Superior temporal gyrus (tissue), 1 donor: ENCODE measurements at regions not wholly inside any gene's neighbourhood (a gene's known extent, or its start where the extent isn't known, plus 50 kb on each side); places are given as distances from the start of the nearest gene placed in this dataset.

Experiments used
- DNase-seq: peaks from one replicate; pipeline ENCODE4 v3.0.0-alpha.2; 2016; ENCODE audit errors: extremely low spot score

GRCh38 chr2:16413947-16414346, 251.7 kb downstream of the CYRIA start:
- no peak for DNase-seq

GRCh38 chr2:16413285-16413684, 252.3 kb downstream of the CYRIA start:
- no peak for DNase-seq

GRCh38 chr2:16412321-16413030, 253.2 kb downstream of the CYRIA start:
- no peak for DNase-seq

GRCh38 chr2:16411788-16412187, 253.8 kb downstream of the CYRIA start:
- DNase-seq, result no peak

GRCh38 chr2:16409849-16410248, 255.8 kb downstream of the CYRIA start:
- no peak for DNase-seq

GRCh38 chr2:16409006-16409390, 256.6 kb downstream of the CYRIA start:
- no peak for DNase-seq

GRCh38 chr2:16408331-16409005, 257.2 kb downstream of the CYRIA start:
- no peak for DNase-seq

GRCh38 chr2:16407358-16407757, 258.3 kb downstream of the CYRIA start:
- no peak for DNase-seq

- DNase-seq, result no peak
Observed at GRCh38 chr2:16406496-16407289, 258.9 kb downstream of the CYRIA start.

- DNase-seq, result no peak
Observed at GRCh38 chr2:16405551-16405950, 260.1 kb downstream of the CYRIA start.

GRCh38 chr2:16404551-16405300, 260.9 kb downstream of the CYRIA start:
- DNase-seq, result no peak

GRCh38 chr2:16404146-16404545, 261.5 kb downstream of the CYRIA start:
- DNase-seq, result no peak

- no peak for DNase-seq
Observed at GRCh38 chr2:16402891-16403290, 262.7 kb downstream of the CYRIA start.

GRCh38 chr2:16401761-16402300, 263.8 kb downstream of the CYRIA start:
- DNase-seq, result no peak

- no peak for DNase-seq
Observed at GRCh38 chr2:16400127-16400623, 265.5 kb downstream of the CYRIA start.

GRCh38 chr2:16398486-16399043, 267.1 kb downstream of the CYRIA start:
- DNase-seq, result no peak

GRCh38 chr2:16397681-16398475, 267.8 kb downstream of the CYRIA start:
- DNase-seq, result no peak

GRCh38 chr2:16396986-16397385, 268.6 kb downstream of the CYRIA start:
- DNase-seq, result no peak

- no peak for DNase-seq
Observed at GRCh38 chr2:16396171-16396570, 269.5 kb downstream of the CYRIA start.

GRCh38 chr2:16395601-16396000, 270.0 kb downstream of the CYRIA start:
- no peak for DNase-seq
